ENCODE measurements at regions not wholly inside any gene's neighbourhood (a gene's known extent, or its start where the extent isn't known, plus 50 kb on each side); places are given as distances from the start of the nearest gene placed in this dataset.

DNA sequence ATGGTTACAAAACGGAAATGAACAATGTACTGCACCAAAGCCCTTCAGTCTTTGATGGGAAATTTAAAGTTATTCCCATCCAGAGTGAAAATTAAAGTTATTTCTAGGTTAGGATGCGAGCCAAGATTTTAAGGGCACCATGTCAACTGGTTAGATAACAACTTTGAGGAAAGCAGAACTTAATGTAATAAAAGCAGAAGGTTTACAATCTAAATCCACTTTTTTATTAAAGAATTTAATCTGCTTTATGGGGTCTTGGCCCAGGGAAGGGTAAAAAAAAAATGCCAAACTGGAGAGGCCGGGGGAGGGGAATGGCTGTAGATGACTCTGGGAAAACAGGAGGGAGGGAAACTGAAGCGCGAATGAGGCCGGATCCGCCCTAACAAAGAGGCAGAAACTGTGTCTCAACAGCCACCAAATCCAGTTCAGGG is 108.2 kb upstream of the ATF7IP start:
- Histone ChIP-seq H3K9me3 (ENCODE audit: low read length) (no peaks in the 10 kb centered on the region), H3K27me3 (ENCODE audit: low read length) (no peaks in the 10 kb centered on the region), H3F3A (ENCODE audit: low read length, unreplicated experiment) (no peaks in the 10 kb centered on the region), H3K9ac (ENCODE audit: low read length) (peak overlapping the region; percentile 80), H3K79me2 (ENCODE audit: low read length) (no peaks in the 10 kb centered on the region), H3K4me2 (ENCODE audit: low read length) (peak overlapping the region; percentile 76), H3K36me3 (ENCODE audit: low read depth, low read length) (no peaks in the 10 kb centered on the region), H4K20me1 (ENCODE audit: low read length) (no peaks in the 10 kb centered on the region), H2AFZ (ENCODE audit: low read length) (peak overlapping the region; percentile 79), H3K27ac (ENCODE audit: low read length) (peak overlapping the region; percentile 94), H3K4me3 (ENCODE audit: low read length) (no peak overlapping the region), H3K9me2 (replicated peaks; ENCODE audit: low read length) (no peaks in the 10 kb centered on the region), H3K4me1 (ENCODE audit: insufficient read depth, low read length) (peaks cover 52% of the 10 kb centered on the region)
- ChIA-PET POLR2A (ENCODE audit: unreplicated experiment) (interaction anchor here (0.6 to 0.7 kb wide), 3 partner anchors 61 to 284 kb away, joined by 3 read pairs; partner anchors contain the start of gene ATF7IP), CTCF (interaction anchor here (0.7 to 0.9 kb wide), 3 partner anchors 108 to 137 kb away, joined by 3 to 8 read pairs (median 3); partner anchors contain the start of gene ATF7IP)
- no peak for TF ChIP-seq EZH2phosphoT487 (IDR thresholded peaks at IDR 0.05; ENCODE audit: borderline replicate concordance, low read length)
- TF ChIP-seq EZH2 (IDR thresholded peaks at IDR 0.05; ENCODE audit: low read length, unreplicated experiment) = no peak
- TF ChIP-seq CTCF (conservative IDR thresholded peaks at IDR 0.05; ENCODE audit: low read depth, low read length) = no peak
- no peak for ATAC-seq
- no peak for DNase-seq
- intact Hi-C loops (cut with micrococcal nuclease) = loop anchor here (2.0 to 5.0 kb wide), 2 partner anchors 19 to 125 kb away; no protein-coding TSS in a partner anchor
- TSS peak; percentile 91 for BruUV-seq (replicated peaks)

GRCh38 chr12:14257734-14258574 is 107.5 kb upstream of the ATF7IP start:
- H3F3A ChIP-seq (ENCODE audit: low read length, unreplicated experiment) = no peaks in the 10 kb centered on the region
- no peaks in the 10 kb centered on the region for H3K9me3 ChIP-seq (ENCODE audit: low read length)
- H3K4me1 ChIP-seq (ENCODE audit: insufficient read depth, low read length) = peaks cover 52% of the 10 kb centered on the region
- no TSS peak for BruUV-seq (replicated peaks)
- TF ChIP-seq EZH2 (IDR thresholded peaks at IDR 0.05; ENCODE audit: low read length, unreplicated experiment) (no peak), EZH2phosphoT487 (IDR thresholded peaks at IDR 0.05; ENCODE audit: borderline replicate concordance, low read length) (no peak), CTCF (conservative IDR thresholded peaks at IDR 0.05; ENCODE audit: low read depth, low read length) (no peak)
- H3K36me3 ChIP-seq (ENCODE audit: low read depth, low read length) = no peaks in the 10 kb centered on the region
- CTCF ChIA-PET = interaction anchor here (0.7 to 0.9 kb wide), 3 partner anchors 108 to 136 kb away, joined by 3 to 8 read pairs (median 3); partner anchors contain the start of gene ATF7IP
- no peaks in the 10 kb centered on the region for H4K20me1 ChIP-seq (ENCODE audit: low read length)
- H2AFZ ChIP-seq (ENCODE audit: low read length) = peak overlapping the region; percentile 79
- POLR2A ChIA-PET (ENCODE audit: unreplicated experiment) = interaction anchor here (0.6 to 0.7 kb wide), 3 partner anchors 61 to 283 kb away, joined by 3 read pairs; partner anchors contain the start of gene ATF7IP
- DNase-seq (peak; percentile 97), ATAC-seq (peak; percentile 69)
- peak overlapping the region; percentile 80 for H3K9ac ChIP-seq (ENCODE audit: low read length)
- H3K9me2 ChIP-seq (replicated peaks; ENCODE audit: low read length) = no peaks in the 10 kb centered on the region
- intact Hi-C loops (cut with micrococcal nuclease) = loop anchor here (2.0 to 5.0 kb wide), 2 partner anchors 19 to 124 kb away; no protein-coding TSS in a partner anchor
- H3K27me3 ChIP-seq (ENCODE audit: low read length) = no peaks in the 10 kb centered on the region
- H3K4me3 ChIP-seq (ENCODE audit: low read length) = no peak overlapping the region
- H3K79me2 ChIP-seq (ENCODE audit: low read length) = no peaks in the 10 kb centered on the region
- peak overlapping the region; percentile 94 for H3K27ac ChIP-seq (ENCODE audit: low read length)
- H3K4me2 ChIP-seq (ENCODE audit: low read length) = peak overlapping the region; percentile 64
